Peyer's patch (tissue), 4 donors: ENCODE measurements at regions not wholly inside any gene's neighbourhood (a gene's known extent, or its start where the extent isn't known, plus 50 kb on each side); places are given as distances from the start of the nearest gene placed in this dataset.

Source experiments
- DNase-seq, 3 donors: peaks; one replicate each; pipeline ENCODE4 v3.0.0-alpha.2; 2017 to 2019
- H3K27ac ChIP-seq, 4 donors: fragments of 200-600 bp; sonication (generic); one replicate each; pipeline ENCODE4 v1.5.1; 2016 to 2019
- H3K27me3 ChIP-seq, 2 donors: fragments of 200-600 bp; sonication (generic); one replicate each; pipeline ENCODE4 v1.5.1; 2019
- H3K36me3 ChIP-seq, 3 donors: fragments of 200-600 bp; sonication (generic); one replicate each; pipeline ENCODE4 v1.5.1; 2016 to 2019
- H3K4me1 ChIP-seq, 4 donors: fragments of 200-600 bp; sonication (generic); one replicate each; pipeline ENCODE4 v1.5.1; 2016 to 2019
- H3K4me3 ChIP-seq, 4 donors: fragments of 200-600 bp; sonication (generic); 1 replicate in 3 of 4; 2 replicates in 1 of 4; pipeline ENCODE4 v1.5.1; 2016 to 2019; ENCODE audit warnings: mild to moderate bottlenecking in 1 of 4
- H3K9me3 ChIP-seq, 4 donors: fragments of 200-600 bp; sonication (generic); one replicate each; pipeline ENCODE4 v1.5.1; 2016 to 2019; ENCODE audit warnings: mild to moderate bottlenecking in 1 of 4
- POLR2A ChIP-seq, 2 donors: fragments of 450-650 bp; IDR thresholded peaks; one replicate each; pipeline ENCODE4 v1.5.1; 2017; ENCODE audit warnings: antibody characterized with exemption in 2 of 2, mild to moderate bottlenecking in 2 of 2, moderate library complexity in 2 of 2
- TF ChIP-seq, protein P1 (sequence below), 6 experiments: fragments of 450-650 bp in 4 of 6; fragments of 200-600 bp in 2 of 6; sonication (generic) in 1 of 6; IDR thresholded peaks; one replicate each; pipeline ENCODE4 v1.5.1; 2017 to 2019; ENCODE audit warnings: antibody characterized with exemption in 6 of 6, mild to moderate bottlenecking in 3 of 6, moderate library complexity in 1 of 6

DNA sequence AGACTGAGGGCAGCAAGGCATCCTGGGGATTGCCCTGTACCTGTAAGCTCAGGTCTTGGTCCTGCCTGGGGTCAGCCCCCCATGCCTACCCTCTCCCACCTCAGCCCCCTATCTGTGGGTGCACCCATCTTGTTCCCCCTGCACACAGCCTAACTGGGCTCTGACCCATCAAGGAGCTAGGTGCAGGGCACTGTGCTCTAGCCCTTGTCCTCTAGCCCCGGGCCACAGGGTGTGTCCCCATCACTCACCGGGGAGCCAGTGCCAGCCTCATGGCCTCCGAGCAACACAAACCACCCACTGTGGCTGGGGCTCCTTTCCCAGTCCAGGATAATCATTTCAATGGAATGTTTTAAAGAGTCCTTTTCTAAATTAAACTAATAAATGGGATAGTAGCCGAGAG is 293.9 kb upstream of the PLET1 start:
- Histone ChIP-seq H3K36me3 (no peaks in the 10 kb centered on the region), H3K4me3 (no peak overlapping the region), H3K9me3 (no peaks in the 10 kb centered on the region), H3K27ac (no peak overlapping the region), H3K27me3 (no peaks in the 10 kb centered on the region), H3K4me1 (no peaks in the 10 kb centered on the region)
- TF ChIP-seq POLR2A (IDR thresholded peaks at IDR 0.05), result no peak
- TF ChIP-seq, protein P1, sequence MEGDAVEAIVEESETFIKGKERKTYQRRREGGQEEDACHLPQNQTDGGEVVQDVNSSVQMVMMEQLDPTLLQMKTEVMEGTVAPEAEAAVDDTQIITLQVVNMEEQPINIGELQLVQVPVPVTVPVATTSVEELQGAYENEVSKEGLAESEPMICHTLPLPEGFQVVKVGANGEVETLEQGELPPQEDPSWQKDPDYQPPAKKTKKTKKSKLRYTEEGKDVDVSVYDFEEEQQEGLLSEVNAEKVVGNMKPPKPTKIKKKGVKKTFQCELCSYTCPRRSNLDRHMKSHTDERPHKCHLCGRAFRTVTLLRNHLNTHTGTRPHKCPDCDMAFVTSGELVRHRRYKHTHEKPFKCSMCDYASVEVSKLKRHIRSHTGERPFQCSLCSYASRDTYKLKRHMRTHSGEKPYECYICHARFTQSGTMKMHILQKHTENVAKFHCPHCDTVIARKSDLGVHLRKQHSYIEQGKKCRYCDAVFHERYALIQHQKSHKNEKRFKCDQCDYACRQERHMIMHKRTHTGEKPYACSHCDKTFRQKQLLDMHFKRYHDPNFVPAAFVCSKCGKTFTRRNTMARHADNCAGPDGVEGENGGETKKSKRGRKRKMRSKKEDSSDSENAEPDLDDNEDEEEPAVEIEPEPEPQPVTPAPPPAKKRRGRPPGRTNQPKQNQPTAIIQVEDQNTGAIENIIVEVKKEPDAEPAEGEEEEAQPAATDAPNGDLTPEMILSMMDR (IDR thresholded peaks at IDR 0.05), result no peak
- no peak for DNase-seq

DNA sequence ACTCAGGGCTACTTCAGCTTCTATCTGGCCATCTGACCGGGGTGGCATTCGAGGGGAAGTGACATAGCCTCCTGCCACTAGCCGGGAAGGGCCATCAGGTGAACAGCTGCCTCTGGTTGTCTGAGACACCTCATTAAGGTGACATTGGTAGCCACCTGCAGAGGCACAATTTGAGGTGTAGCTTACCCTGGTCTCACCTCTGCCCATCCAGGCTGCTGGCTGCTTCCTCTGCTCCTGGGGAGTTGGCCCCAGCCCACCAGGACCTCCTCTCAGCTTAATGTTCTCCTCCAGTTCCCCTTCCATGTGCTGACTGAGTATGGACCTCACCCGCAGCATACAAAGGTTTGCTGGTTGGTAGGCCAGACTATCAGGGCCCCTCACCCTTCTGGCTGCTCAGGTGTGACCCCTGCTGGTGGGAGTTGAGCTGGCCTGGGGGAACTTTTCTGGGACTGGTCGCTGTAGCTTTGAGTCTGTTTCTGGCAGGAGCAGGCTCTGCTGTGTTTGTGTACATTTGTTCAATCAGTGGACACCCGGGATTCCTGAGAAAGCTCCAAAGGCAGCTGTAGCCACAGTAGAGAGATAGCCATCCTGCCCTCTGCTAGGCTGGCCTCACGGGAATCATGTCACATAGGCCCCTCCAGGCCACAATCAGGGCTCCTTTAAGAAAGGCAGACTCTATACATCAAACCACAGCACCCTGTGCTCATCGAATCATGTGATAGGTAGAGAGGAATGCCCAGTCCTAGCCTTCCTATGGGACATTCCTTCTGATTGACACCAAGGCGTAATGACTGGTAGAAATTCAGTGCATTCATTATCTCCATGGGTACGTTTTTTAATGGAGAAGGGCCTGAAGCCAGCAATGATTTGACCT is 295.1 kb upstream of the PLET1 start:
- Histone ChIP-seq H3K4me3 (no peak overlapping the region), H3K4me1 (no peaks in the 10 kb centered on the region), H3K36me3 (no peaks in the 10 kb centered on the region), H3K9me3 (no peaks in the 10 kb centered on the region), H3K27ac (no peak overlapping the region), H3K27me3 (no peaks in the 10 kb centered on the region)
- peak; percentile 28 to 75 (median 65) for DNase-seq
- TF ChIP-seq POLR2A (IDR thresholded peaks at IDR 0.05), result no peak
- TF ChIP-seq, protein P1 (IDR thresholded peaks at IDR 0.05), result peak in 5 of 6 experiments; percentile 33 to 77 (median 60)

DNA sequence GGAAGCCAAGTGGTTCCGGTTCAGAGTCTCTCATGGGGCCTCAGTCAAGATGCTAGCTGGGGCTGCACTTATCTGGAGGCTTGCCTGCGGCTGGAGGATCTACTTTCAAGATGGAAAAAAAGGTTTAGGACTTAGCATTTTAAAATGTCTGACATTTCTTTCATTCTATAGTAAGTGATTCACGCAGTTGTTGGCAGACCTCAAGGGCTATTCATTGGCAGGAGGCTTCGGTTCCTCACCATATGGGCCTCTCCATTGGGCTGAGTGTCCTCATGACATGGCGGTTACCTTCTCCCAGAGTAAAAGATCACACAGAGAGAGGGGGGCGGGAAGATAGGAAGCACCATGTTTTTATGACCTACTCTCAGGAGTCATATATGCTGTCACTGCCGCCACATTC is 298.0 kb upstream of the PLET1 start:
- Histone ChIP-seq H3K36me3 (no peaks in the 10 kb centered on the region), H3K27ac (no peak overlapping the region), H3K27me3 (no peaks in the 10 kb centered on the region), H3K9me3 (no peaks in the 10 kb centered on the region), H3K4me3 (no peak overlapping the region), H3K4me1 (no peaks in the 10 kb centered on the region)
- DNase-seq, result no peak
- TF ChIP-seq, protein P1 (IDR thresholded peaks at IDR 0.05), result no peak
- TF ChIP-seq POLR2A (IDR thresholded peaks at IDR 0.05), result no peak

DNA sequence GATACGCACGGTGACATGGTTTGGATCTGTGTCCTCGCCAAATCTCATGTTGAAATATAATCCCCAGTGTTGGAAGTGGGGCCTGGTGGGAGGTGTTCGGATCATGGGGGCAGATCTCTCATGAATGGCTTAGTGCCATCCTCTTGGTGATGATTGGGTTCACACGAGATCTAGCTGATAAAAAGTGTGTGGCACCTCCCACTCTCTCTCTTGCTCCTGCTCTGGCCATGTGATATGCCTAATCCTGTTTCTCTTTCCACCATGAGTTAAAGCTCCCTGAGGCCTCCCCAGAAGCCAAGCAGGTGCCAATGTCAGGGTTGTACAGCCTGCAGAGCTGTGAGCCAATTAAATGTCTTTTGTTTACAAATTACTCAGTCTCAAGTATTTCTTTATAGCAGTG is 303.1 kb upstream of the PLET1 start:
- Histone ChIP-seq H3K9me3 (no peaks in the 10 kb centered on the region), H3K27me3 (no peaks in the 10 kb centered on the region), H3K4me1 (peaks cover 0 to 16% (median 0%) of the 10 kb centered on the region in 4 donors), H3K4me3 (no peak overlapping the region), H3K27ac (peak overlapping the region in 2 of 4 donors; percentile 43 to 61), H3K36me3 (no peaks in the 10 kb centered on the region)
- no peak for DNase-seq
- TF ChIP-seq, protein P1 (IDR thresholded peaks at IDR 0.05), result no peak
- TF ChIP-seq POLR2A (IDR thresholded peaks at IDR 0.05), result no peak

DNA sequence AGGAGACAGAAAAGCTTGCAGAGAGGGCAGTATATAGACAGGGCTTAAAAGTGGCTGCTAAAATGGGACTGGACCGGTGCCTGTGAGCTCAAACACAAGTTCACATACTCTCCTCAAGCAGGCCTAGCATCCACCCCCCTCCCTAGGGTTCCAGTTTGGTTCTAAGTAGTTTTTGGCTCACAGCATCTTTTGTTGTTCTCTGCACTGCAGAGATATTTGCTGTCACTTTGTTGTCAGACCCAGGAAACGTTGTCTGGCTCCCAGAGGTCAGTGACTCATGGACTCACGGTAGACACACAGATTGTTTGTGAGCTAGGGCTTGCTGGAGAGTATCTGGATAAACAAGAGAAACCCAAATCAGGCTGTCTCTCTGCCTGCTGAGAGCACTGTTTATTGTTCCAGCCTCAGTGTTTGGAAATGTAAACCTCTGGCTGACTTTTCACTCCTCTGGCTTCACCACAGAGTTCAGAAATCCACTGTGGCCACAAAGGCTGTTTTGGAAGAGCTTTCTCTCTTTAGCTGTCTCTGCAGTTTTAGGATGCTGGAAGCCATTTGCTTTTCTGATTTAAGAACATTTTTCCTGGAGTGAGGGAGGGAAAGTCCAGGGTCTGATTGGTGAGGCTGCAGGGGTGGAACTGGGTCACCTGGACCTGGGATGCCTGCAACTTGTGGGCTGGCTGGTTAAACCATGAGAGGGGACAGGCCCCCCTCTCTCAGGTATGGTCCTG is 303.7 kb upstream of the PLET1 start:
- peak overlapping the region in 2 of 4 donors; percentile 9 to 61 for H3K27ac ChIP-seq
- no peaks in the 10 kb centered on the region for H3K9me3 ChIP-seq
- H3K36me3 ChIP-seq, result no peaks in the 10 kb centered on the region
- H3K4me1 ChIP-seq, result peaks cover 0 to 16% (median 0%) of the 10 kb centered on the region in 4 donors
- no peak overlapping the region for H3K4me3 ChIP-seq
- no peak for TF ChIP-seq POLR2A (IDR thresholded peaks at IDR 0.05)
- TF ChIP-seq, protein P1 (IDR thresholded peaks at IDR 0.05), result no peak
- no peak for DNase-seq
- no peaks in the 10 kb centered on the region for H3K27me3 ChIP-seq
